Heart left ventricle (tissue), 16 donors: ENCODE measurements at regions not wholly inside any gene's neighbourhood (a gene's known extent, or its start where the extent isn't known, plus 50 kb on each side); places are given as distances from the start of the nearest gene placed in this dataset.

Source experiments
- ATAC-seq, 4 donors: fragments of 200-7000 bp; cut with Tn5 transposase; one replicate each; pipeline ENCODE4 v1.9.1; 2020 to 2022; ENCODE audit warnings: moderate library complexity in 4 of 4, mild to moderate bottlenecking in 3 of 4, moderate number of reproducible peaks in 1 of 4
- DNase-seq, 5 donors: peaks; one replicate each; pipeline ENCODE4 v3.0.0-alpha.2; 2020
- H3K27ac ChIP-seq, 12 donors: fragments of 200-600 bp; sonication (generic) in 4 of 12; one replicate each; pipeline versions ENCODE4 v1.5.0 to v1.8.0; 2016 to 2022; ENCODE audit warnings: mild to moderate bottlenecking in 2 of 12
- H3K27me3 ChIP-seq, 9 donors: fragments of 200-600 bp; sonication (generic) in 2 of 9; one replicate each; pipeline versions ENCODE4 v1.5.1 to v1.8.0; 2016 to 2022; ENCODE audit warnings: mild to moderate bottlenecking in 3 of 9
- H3K36me3 ChIP-seq, 9 donors: fragments of 200-600 bp; sonication (generic) in 2 of 9; one replicate each; pipeline versions ENCODE4 v1.5.0 to v1.8.0; 2018 to 2022; ENCODE audit warnings: mild to moderate bottlenecking in 2 of 9
- H3K4me1 ChIP-seq, 12 donors: fragments of 200-600 bp; sonication (generic) in 4 of 12; one replicate each; pipeline versions ENCODE4 v1.5.0 to v1.8.0; 2016 to 2022; ENCODE audit warnings: mild to moderate bottlenecking in 3 of 12
- H3K4me3 ChIP-seq, 12 donors: fragments of 200-600 bp; sonication (generic) in 4 of 12; one replicate each; pipeline versions ENCODE4 v1.5.0 to v1.8.0; 2017 to 2022; ENCODE audit warnings: mild to moderate bottlenecking in 9 of 12, moderate library complexity in 4 of 12
- H3K9me3 ChIP-seq, 12 donors: fragments of 200-600 bp; sonication (generic) in 4 of 12; one replicate each; pipeline versions ENCODE4 v1.5.0 to v1.8.0; 2016 to 2022; ENCODE audit warnings: mild to moderate bottlenecking in 1 of 12
- CTCF ChIP-seq, 12 donors: fragments of 200-600 bp; sonication (generic) in 4 of 12; IDR thresholded peaks; one replicate each; pipeline versions ENCODE4 v1.5.0 to v1.8.0; 2018 to 2022; ENCODE audit warnings: antibody characterized with exemption in 12 of 12, mild to moderate bottlenecking in 5 of 12
- POLR2A ChIP-seq, 2 donors: fragments of 450-650 bp; IDR thresholded peaks; one replicate each; pipeline ENCODE4 v1.6.1; 2017; ENCODE audit warnings: antibody characterized with exemption in 2 of 2, mild to moderate bottlenecking in 2 of 2, moderate library complexity in 2 of 2
- WGBS, 4 donors: extraction: QIAGEN DNeasy Blood & Tissue Kit in 2 of 4; methylation state at CpG; one replicate each; pipeline versions ENCODE4 v1.1.5 to v1.1.7; 2013 to 2018; 5-methylcytosine and 5-hydroxymethylcytosine counted together
- intact Hi-C, 10 donors: fragments of 100-400 bp; cut with DNase I; formaldehyde crosslinking; loops; one replicate each; pipeline versions ENCODE4 v1.11.1 to v1.14.2; 2022
- donor health status: ischemic (EF 13 %, LVEDD 7.1; RV severe dilation, severe dysfunction).
- donor health status: healthy with polysubstance abuse.
- donor health status: DM: no; HTN: yes; CAD: no.
- donor health status: DM: no; HTN: no; CAD: no.
- donor health status: ischemic (EF 25% LVEDD 6.9; RV normal size, moderate dysfunction).
- donor health status: ischemic (EF 25% LVEDD 5.7; RV mildly dilated, moderate dysfunction).
- donor health status: healthy.
- donor health status: DM: yes; HTN: yes; CAD: no.
- donor health status: ischemic (EF 35%, LVEDD 5.7; RV mildly dilated, moderate dysfunction).
- donor health status: nonischemic (EF 11% LVEDD 7.7; RV severe dilation, severe dysfunction).
- donor health status: DM: yes; HTN: yes; CAD: no.
- donor health status: PGD.
- donor health status: ischemic (EF 29% LVEDD 5.4; RV normal size, mild dysfunction).
- donor health status: nonischemic (EF 23%, LVEDD 6.1; RV moderate dilation, normal function).

- Histone ChIP-seq H3K36me3 (no peaks in the 10 kb centered on the region), H3K4me3 (no peak overlapping the region), H3K27ac (no peak overlapping the region), H3K4me1 (no peaks in the 10 kb centered on the region), H3K9me3 (peaks cover 0 to 7% (median 0%) of the 10 kb centered on the region in 12 donors), H3K27me3 (no peaks in the 10 kb centered on the region)
- no peak for DNase-seq
- intact Hi-C loops = no loop called here
- TF ChIP-seq CTCF (IDR thresholded peaks at IDR 0.05) (no peak), POLR2A (IDR thresholded peaks at IDR 0.05) (no peak)
- ATAC-seq = no peak
These were observed 193.9 kb upstream of the EYS start for GRCh38 chr6:65900928-65901327.

- ATAC-seq (no peak), DNase-seq (no peak)
- TF ChIP-seq CTCF (IDR thresholded peaks at IDR 0.05) = no peak
- no peak for TF ChIP-seq POLR2A (IDR thresholded peaks at IDR 0.05)
- no peaks in the 10 kb centered on the region for H3K27me3 ChIP-seq
- no peak overlapping the region for H3K27ac ChIP-seq
- intact Hi-C loops = no loop called here
- no peak overlapping the region for H3K4me3 ChIP-seq
- no peaks in the 10 kb centered on the region for H3K4me1 ChIP-seq
- H3K36me3 ChIP-seq = no peaks in the 10 kb centered on the region
- H3K9me3 ChIP-seq = no peaks in the 10 kb centered on the region
- 0 to 21% (median 8%) methylated on average over 1 of the region's 1 CpG for WGBS, 4 donors
These were observed 189.1 kb upstream of the EYS start for GRCh38 chr6:65896140-65896539.

- Histone ChIP-seq H3K27me3 (no peaks in the 10 kb centered on the region), H3K36me3 (no peaks in the 10 kb centered on the region), H3K4me3 (no peak overlapping the region), H3K9me3 (no peaks in the 10 kb centered on the region), H3K4me1 (no peaks in the 10 kb centered on the region), H3K27ac (no peak overlapping the region)
- 68 to 81% (median 79%) methylated on average over 2 of the region's 2 CpGs for WGBS, 4 donors
- TF ChIP-seq POLR2A (IDR thresholded peaks at IDR 0.05) (no peak), CTCF (IDR thresholded peaks at IDR 0.05) (no peak)
- DNase-seq = no peak
- ATAC-seq = no peak
- intact Hi-C loops = no loop called here
These were observed 169.6 kb upstream of the EYS start for GRCh38 chr6:65876668-65877067.

GRCh38 chr6:65852369-65852852 is 145.4 kb upstream of the EYS start:
- Histone ChIP-seq H3K4me1 (no peaks in the 10 kb centered on the region), H3K27me3 (no peaks in the 10 kb centered on the region), H3K27ac (no peak overlapping the region), H3K9me3 (no peaks in the 10 kb centered on the region), H3K4me3 (no peak overlapping the region), H3K36me3 (no peaks in the 10 kb centered on the region)
- whole genome bisulfite sequencing, 4 donors = 68 to 82% (median 73%) methylated on average over 2 of the region's 2 CpGs
- intact Hi-C loops = no loop called here
- ATAC-seq = no peak
- TF ChIP-seq CTCF (IDR thresholded peaks at IDR 0.05) (no peak), POLR2A (IDR thresholded peaks at IDR 0.05) (no peak)
- no peak for DNase-seq
